ENCODE measurements at regions not wholly inside any gene's neighbourhood (a gene's known extent, or its start where the extent isn't known, plus 50 kb on each side); places are given as distances from the start of the nearest gene placed in this dataset.
A peak's percentile ranks its signal among the peaks of the same experiment; 100 is the strongest.

DNA sequence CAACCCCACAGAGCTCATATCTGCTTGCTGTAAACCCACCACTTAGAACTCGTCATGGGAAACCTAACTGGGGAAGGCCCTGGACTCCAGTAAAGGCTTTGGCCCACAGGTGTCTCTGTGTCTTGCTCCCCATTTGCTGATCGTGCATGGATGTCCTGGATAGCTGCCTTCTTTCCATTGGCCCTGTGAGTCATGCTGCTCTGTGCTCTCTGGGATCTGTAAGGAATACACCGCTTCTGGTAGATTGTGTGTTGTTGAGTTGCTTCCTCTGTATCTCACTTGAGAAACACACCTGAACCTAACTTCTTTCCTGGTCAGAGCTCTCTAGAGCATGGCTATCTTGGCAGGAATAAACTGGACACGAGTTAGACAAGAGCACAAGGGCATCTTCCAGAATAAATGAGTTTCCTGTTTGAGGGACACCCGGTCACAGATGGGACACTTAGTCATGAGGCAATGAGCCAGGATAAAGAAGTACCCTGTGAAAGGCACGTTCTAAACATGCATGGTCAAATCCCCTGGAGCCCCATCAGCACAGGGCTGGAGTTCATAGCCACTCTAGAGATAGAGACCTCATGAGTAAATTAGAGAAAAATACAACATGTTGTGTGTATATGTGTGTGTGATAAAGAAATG lies 99.6 kb upstream of the TMEM170B start:
- WGBS, 2 donors: 61% methylated on average over 6 of the region's 6 CpGs
- H3K27ac ChIP-seq: peak overlapping the region in 2 of 4 donors; percentile 12 to 55
- TF ChIP-seq POLR2A (IDR thresholded peaks at IDR 0.05) (no peak), EP300 (IDR thresholded peaks at IDR 0.05) (peak in 1 of 2 donors; percentile 71)
- TF ChIP-seq, protein P1, sequence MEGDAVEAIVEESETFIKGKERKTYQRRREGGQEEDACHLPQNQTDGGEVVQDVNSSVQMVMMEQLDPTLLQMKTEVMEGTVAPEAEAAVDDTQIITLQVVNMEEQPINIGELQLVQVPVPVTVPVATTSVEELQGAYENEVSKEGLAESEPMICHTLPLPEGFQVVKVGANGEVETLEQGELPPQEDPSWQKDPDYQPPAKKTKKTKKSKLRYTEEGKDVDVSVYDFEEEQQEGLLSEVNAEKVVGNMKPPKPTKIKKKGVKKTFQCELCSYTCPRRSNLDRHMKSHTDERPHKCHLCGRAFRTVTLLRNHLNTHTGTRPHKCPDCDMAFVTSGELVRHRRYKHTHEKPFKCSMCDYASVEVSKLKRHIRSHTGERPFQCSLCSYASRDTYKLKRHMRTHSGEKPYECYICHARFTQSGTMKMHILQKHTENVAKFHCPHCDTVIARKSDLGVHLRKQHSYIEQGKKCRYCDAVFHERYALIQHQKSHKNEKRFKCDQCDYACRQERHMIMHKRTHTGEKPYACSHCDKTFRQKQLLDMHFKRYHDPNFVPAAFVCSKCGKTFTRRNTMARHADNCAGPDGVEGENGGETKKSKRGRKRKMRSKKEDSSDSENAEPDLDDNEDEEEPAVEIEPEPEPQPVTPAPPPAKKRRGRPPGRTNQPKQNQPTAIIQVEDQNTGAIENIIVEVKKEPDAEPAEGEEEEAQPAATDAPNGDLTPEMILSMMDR (IDR thresholded peaks at IDR 0.05): no peak
- H3K4me1 ChIP-seq: peaks cover 0 to 29% (median 16%) of the 10 kb centered on the region in 4 donors
- no peaks in the 10 kb centered on the region for H3K9me3 ChIP-seq
- H3K27me3 ChIP-seq: no peaks in the 10 kb centered on the region
- DNase-seq (ENCODE audit: low spot score in 2 of 2): no peak
- H3K36me3 ChIP-seq: no peaks in the 10 kb centered on the region
- H3K4me3 ChIP-seq: no peak overlapping the region

DNA sequence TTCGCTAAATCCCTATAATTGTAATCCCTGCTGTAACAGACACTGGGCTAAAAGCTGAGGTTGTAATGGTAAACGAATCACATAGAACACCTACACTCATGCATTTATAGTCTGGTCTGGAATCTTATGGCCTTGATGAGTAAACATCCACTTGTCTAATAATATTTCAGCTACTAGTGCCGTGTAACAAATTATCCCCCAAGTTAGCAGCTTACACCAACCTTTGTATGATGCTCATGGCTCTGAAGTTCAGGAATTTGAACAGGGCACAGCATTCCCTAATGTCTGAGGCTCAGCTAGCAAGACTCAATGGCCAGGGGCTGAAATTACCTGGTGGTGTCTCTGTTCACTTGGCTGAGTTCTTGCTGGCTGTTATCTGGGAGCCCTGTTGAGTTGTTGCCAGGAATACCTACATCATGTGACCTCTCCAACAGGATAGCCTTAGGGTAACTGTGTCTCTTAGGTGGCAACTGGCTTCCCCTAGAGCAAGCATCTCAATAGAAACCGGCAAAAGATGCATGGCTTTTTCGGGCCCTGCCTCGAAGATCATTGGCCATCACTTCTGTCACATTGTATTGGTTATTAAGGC lies 100.9 kb upstream of the TMEM170B start:
- Histone ChIP-seq H3K4me1 (peaks cover 0 to 43% (median 22%) of the 10 kb centered on the region in 4 donors), H3K4me3 (no peak overlapping the region), H3K36me3 (no peaks in the 10 kb centered on the region), H3K27me3 (no peaks in the 10 kb centered on the region), H3K9me3 (no peaks in the 10 kb centered on the region), H3K27ac (peak overlapping the region in 1 of 4 donors; percentile 55)
- no peak for DNase-seq (ENCODE audit: low spot score in 2 of 2)
- WGBS, 2 donors: 94 to 96% methylated on average over 6 of the region's 6 CpGs
- TF ChIP-seq EP300 (IDR thresholded peaks at IDR 0.05): no peak
- TF ChIP-seq, protein P1 (IDR thresholded peaks at IDR 0.05): no peak
- no peak for TF ChIP-seq POLR2A (IDR thresholded peaks at IDR 0.05)

DNA sequence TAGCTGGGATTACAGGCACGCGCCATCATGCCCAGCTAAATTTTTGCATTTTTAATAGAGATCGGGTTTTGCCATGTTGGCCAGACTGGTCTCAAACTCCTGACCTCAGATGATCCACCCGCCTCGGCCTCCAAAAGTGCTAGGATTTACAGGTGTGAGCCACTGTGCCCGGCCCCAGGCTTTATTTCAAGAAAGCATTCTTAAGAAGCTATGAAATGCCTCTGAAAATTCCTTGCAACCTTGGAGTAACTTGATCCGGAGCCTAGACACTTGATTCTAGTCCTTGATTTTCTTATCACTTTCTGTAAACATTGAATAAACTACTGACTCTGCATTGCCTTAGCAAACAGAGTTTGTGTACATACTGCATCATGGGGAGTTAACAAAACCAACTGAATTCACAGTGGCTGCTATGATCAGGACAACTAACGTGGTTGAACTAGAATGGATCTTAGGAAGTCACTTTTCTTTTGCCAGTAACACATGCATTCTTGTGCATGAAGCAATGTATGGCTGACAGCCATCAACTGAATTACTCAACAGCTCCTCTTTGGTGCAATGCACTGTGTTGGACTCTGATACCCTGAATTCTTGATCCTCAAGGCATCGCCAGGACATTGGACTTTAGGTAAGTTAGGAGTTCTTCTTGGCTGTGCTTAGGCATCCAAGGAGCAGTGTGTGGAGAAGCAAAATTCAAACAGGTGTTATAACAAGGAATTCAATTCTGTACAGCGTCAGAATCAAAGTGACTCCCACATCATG lies 102.8 kb upstream of the TMEM170B start:
- Histone ChIP-seq H3K9me3 (no peaks in the 10 kb centered on the region), H3K4me1 (peaks cover 0 to 51% (median 26%) of the 10 kb centered on the region in 4 donors), H3K4me3 (no peak overlapping the region), H3K36me3 (no peaks in the 10 kb centered on the region), H3K27me3 (no peaks in the 10 kb centered on the region), H3K27ac (peak overlapping the region in 2 of 4 donors; percentile 84 to 88)
- WGBS, 2 donors: 83 to 84% methylated on average over 10 of the region's 10 CpGs
- no peak for TF ChIP-seq POLR2A (IDR thresholded peaks at IDR 0.05)
- TF ChIP-seq EP300 (IDR thresholded peaks at IDR 0.05): peak in 1 of 2 donors; percentile 87
- peak in 1 of 2 donors; percentile 71 for DNase-seq (ENCODE audit: low spot score in 2 of 2)

DNA sequence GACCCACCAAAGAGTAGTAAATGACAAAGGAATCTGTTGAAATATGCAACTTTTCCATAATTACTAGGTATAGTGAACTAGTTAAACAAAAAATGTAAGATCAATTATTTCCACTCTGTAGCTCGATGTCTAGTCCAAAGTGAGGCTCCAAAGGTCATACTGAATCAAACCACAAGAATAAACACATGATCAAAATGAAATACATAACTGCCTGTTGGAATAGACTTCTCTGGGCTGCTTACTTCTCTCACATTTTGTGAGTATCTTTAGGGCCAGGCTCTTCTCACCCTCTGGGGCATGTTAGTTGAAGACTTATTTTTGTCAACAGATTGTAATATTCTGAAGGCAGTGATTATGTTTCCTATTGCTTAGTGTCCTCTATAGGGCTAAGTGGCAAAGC lies 103.7 kb upstream of the TMEM170B start:
- 13 to 17% methylated on average over 1 of the region's 1 CpG for WGBS, 2 donors
- Histone ChIP-seq H3K4me3 (no peak overlapping the region), H3K27ac (peak overlapping the region; percentile 52 to 88 (median 70)), H3K4me1 (peaks cover 0 to 60% (median 35%) of the 10 kb centered on the region in 4 donors), H3K9me3 (no peaks in the 10 kb centered on the region), H3K27me3 (no peaks in the 10 kb centered on the region), H3K36me3 (no peaks in the 10 kb centered on the region)
- DNase-seq (ENCODE audit: low spot score in 2 of 2): no peak
- TF ChIP-seq POLR2A (IDR thresholded peaks at IDR 0.05): no peak
- TF ChIP-seq EP300 (IDR thresholded peaks at IDR 0.05): no peak
- TF ChIP-seq, protein P1 (IDR thresholded peaks at IDR 0.05): no peak

DNA sequence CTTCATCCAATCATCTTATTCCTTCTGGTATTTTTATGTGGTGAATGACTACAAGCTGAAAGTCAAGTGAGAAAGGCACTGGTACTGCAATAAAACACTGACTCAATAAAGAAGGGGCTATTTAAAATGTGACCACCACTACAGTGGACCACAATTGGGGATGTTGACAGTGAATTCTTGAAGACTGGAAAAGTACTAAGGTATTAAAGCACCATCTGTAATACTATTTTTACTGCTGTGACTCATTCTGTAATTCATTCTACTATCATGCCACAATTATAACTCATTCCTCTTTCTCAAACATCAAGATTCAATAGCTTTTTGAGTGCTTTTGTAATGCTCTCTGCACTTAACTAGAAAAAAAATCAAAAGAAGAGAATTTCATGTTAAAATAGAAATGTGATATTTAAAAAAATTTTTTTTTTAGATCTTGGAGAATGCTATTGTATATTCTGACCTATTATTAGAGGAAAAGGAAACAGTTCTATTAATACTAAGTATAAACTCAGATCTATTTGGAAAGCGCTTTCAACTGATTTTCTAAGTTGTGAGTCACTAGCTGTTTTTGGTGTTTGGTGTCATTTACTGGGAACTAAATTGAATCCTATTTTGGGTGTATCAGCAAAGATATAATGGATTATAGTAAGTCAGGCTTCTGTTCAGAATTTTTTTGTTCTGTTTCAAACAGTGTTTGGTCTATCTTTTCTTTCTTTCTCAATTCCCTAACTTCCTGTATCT lies 104.7 kb upstream of the TMEM170B start:
- no peaks in the 10 kb centered on the region for H3K9me3 ChIP-seq
- H3K27ac ChIP-seq: peak overlapping the region; percentile 52 to 88 (median 70)
- H3K4me3 ChIP-seq: no peak overlapping the region
- H3K27me3 ChIP-seq: no peaks in the 10 kb centered on the region
- no peak for DNase-seq (ENCODE audit: low spot score in 2 of 2)
- peaks cover 0 to 68% (median 44%) of the 10 kb centered on the region in 4 donors for H3K4me1 ChIP-seq
- no peaks in the 10 kb centered on the region for H3K36me3 ChIP-seq
- 29 to 40% methylated on average over 1 of the region's 1 CpG for WGBS, 2 donors
- no peak for TF ChIP-seq POLR2A (IDR thresholded peaks at IDR 0.05)
- TF ChIP-seq EP300 (IDR thresholded peaks at IDR 0.05): no peak
- TF ChIP-seq, protein P1 (IDR thresholded peaks at IDR 0.05): no peak
